Esophagus squamous epithelium (tissue), 5 donors: ENCODE measurements at regions not wholly inside any gene's neighbourhood (a gene's known extent, or its start where the extent isn't known, plus 50 kb on each side); places are given as distances from the start of the nearest gene placed in this dataset.

Source experiments
- DNase-seq: peaks from one replicate; lab custom pipeline; 2025; lab: John Stamatoyannopoulos, UW
- H3K27ac ChIP-seq, 4 donors: fragments of 200-600 bp; sonication (generic); one replicate each; pipeline ENCODE4 v1.5.1; 2016 to 2019; ENCODE audit warnings: mild to moderate bottlenecking in 1 of 4
- H3K27me3 ChIP-seq, 4 donors: fragments of 200-600 bp; sonication (generic); 1 replicate in 3 of 4; 2 replicates in 1 of 4; pipeline versions ENCODE4 v1.5.1 to v1.6.0; 2017 to 2021; ENCODE audit warnings: antibody characterized with exemption in 1 of 4
- H3K36me3 ChIP-seq, 3 donors: fragments of 200-600 bp; sonication (generic); one replicate each; pipeline ENCODE4 v1.5.1; 2016 to 2019
- H3K4me1 ChIP-seq, 3 donors: fragments of 200-600 bp; sonication (generic); one replicate each; pipeline ENCODE4 v1.5.1; 2017 to 2019
- H3K4me3 ChIP-seq, 4 donors: fragments of 200-600 bp; sonication (generic); 1 replicate in 3 of 4; 2 replicates in 1 of 4; pipeline ENCODE4 v1.5.1; 2016 to 2019; ENCODE audit warnings: mild to moderate bottlenecking in 2 of 4, moderate library complexity in 1 of 4
- H3K9me3 ChIP-seq, 3 donors: fragments of 200-600 bp; sonication (generic); one replicate each; pipeline ENCODE4 v1.5.1; 2016 to 2019
- CTCF ChIP-seq, 6 experiments: fragments of 450-650 bp in 4 of 6; fragments of 200-600 bp in 2 of 6; sonication (generic) in 2 of 6; IDR thresholded peaks; one replicate each; pipeline ENCODE4 v1.5.1; 2016 to 2019; ENCODE audit warnings: antibody characterized with exemption in 6 of 6, mild to moderate bottlenecking in 4 of 6, moderate library complexity in 4 of 6
- POLR2A ChIP-seq, 4 donors: fragments of 450-650 bp; IDR thresholded peaks; one replicate each; pipeline ENCODE4 v1.6.1; 2017; ENCODE audit warnings: antibody characterized with exemption in 4 of 4, mild to moderate bottlenecking in 4 of 4, moderate library complexity in 3 of 4
- WGBS, 2 donors: methylation state at CpG; one replicate each; pipeline ENCODE4 v1.1.5; 2018; 5-methylcytosine and 5-hydroxymethylcytosine counted together
- intact Hi-C: fragments of 100-400 bp; cut with DNase I; formaldehyde crosslinking; loops from one replicate; pipeline ENCODE4 v1.15.0; 2022
- donor health status: DM: yes; HTN: yes; CAD: no.

DNA sequence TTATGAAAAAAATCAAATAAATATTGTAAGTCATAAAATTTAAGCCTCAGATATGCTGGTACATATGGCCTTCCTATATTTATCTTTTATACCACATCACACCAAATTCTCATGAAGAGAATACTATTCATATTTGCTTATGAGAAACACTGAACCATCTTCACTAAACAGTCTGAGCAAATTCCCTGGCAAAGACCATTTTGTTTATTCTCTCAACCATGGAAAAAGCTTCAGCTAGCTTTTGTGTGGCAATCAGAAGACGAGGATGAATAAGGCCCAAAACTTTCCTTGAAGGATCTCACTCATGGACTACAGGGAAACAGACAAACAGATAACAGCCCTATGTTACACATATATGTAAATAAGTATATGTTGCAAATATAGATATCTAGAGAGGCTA is 252.1 kb downstream of the TMX3 start:
- H3K27ac ChIP-seq = no peak overlapping the region
- intact Hi-C loops = no loop called here
- 8 to 32% methylated on average over 1 of the region's 1 CpG for WGBS, 2 donors
- TF ChIP-seq POLR2A (IDR thresholded peaks at IDR 0.05) (no peak), CTCF (IDR thresholded peaks at IDR 0.05) (no peak)
- no peak for DNase-seq
- H3K4me1 ChIP-seq = no peaks in the 10 kb centered on the region
- no peaks in the 10 kb centered on the region for H3K27me3 ChIP-seq
- H3K36me3 ChIP-seq = no peaks in the 10 kb centered on the region
- no peak overlapping the region for H3K4me3 ChIP-seq
- H3K9me3 ChIP-seq = no peaks in the 10 kb centered on the region

DNA sequence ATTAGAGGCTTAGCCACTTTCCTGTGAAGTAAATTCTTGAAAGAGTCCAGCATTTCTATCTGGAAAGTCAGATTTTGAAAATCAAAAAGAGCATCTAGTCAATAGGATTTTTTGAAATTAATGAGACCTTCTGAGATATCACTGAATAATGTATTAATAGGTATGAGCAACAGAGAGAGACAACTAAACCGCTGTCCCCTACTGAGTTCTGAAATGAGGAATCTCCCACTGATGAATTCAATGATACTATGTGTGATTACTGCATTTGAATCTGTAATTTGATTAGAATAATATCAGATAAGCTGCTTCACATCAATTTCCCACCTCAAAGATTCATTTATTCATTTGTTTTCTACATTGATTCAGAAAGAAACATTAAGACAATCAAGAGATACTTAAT is 252.8 kb downstream of the TMX3 start:
- WGBS, 2 donors = 74 to 82% methylated on average over 1 of the region's 1 CpG
- Histone ChIP-seq H3K4me1 (no peaks in the 10 kb centered on the region), H3K36me3 (no peaks in the 10 kb centered on the region), H3K27me3 (no peaks in the 10 kb centered on the region), H3K4me3 (no peak overlapping the region), H3K27ac (no peak overlapping the region), H3K9me3 (no peaks in the 10 kb centered on the region)
- DNase-seq = no peak
- intact Hi-C loops = no loop called here
- TF ChIP-seq POLR2A (IDR thresholded peaks at IDR 0.05) (no peak), CTCF (IDR thresholded peaks at IDR 0.05) (no peak)

DNA sequence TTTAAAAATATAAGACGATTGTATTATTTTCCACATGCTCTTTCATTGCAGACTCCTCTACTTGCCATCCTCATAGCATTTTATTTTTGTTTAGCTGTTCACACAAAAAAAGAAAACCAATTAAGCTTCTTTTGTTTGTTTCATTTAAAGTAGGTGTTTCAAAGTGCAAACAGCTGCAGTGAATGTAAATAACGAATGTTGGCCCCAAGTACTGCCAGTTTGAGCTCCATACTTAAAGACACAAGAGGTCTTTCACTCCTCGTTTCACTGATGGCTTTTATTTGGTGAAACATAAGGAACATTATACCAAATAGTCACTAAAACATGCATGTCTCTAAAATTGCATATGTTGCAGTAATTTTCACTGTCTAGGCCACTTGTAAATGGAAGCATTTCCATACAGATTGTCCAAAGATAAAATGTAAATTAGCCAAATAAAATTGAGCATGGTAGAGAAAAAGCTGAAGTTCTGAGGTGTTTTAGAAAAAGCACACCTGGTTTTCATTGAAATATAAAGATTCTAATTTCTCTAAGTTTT is 253.4 kb downstream of the TMX3 start:
- intact Hi-C loops = no loop called here
- Histone ChIP-seq H3K9me3 (no peaks in the 10 kb centered on the region), H3K4me1 (no peaks in the 10 kb centered on the region), H3K4me3 (no peak overlapping the region), H3K36me3 (no peaks in the 10 kb centered on the region), H3K27me3 (no peaks in the 10 kb centered on the region), H3K27ac (no peak overlapping the region)
- TF ChIP-seq CTCF (IDR thresholded peaks at IDR 0.05) (no peak), POLR2A (IDR thresholded peaks at IDR 0.05) (no peak)
- WGBS, 2 donors = 39 to 45% methylated on average over 3 of the region's 3 CpGs
- DNase-seq = no peak

- intact Hi-C loops = no loop called here
- H3K36me3 ChIP-seq = no peaks in the 10 kb centered on the region
- TF ChIP-seq POLR2A (IDR thresholded peaks at IDR 0.05) (no peak), CTCF (IDR thresholded peaks at IDR 0.05) (no peak)
These were observed 254.9 kb downstream of the TMX3 start for GRCh38 chr18:68459968-68460367.

DNA sequence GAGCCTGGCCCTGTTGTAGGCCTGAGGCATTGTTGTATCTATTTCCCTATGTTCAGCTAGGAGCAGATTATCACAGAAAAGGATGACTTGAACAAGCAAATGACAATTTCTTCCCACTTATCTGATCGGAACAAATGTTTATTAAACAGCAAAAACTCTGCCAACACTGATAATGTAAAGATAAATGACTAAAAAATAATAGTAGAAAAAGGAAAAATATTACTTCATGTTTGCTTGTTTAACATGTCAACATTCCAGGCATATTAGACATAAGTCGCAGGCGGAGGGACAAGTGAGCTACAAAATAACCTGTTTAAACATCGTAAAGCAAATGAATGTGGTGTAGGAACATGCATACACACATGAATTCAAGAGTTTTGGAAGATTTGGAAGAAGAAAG is 257.9 kb downstream of the TMX3 start:
- 42 to 49% methylated on average over 4 of the region's 4 CpGs for WGBS, 2 donors
- no peak for DNase-seq

More at GRCh38 chr18:68459968-68460367, 254.9 kb downstream of the TMX3 start:
- Histone ChIP-seq H3K4me1 (no peaks in the 10 kb centered on the region), H3K9me3 (no peaks in the 10 kb centered on the region), H3K27me3 (no peaks in the 10 kb centered on the region), H3K27ac (no peak overlapping the region), H3K4me3 (no peak overlapping the region)
- no peak for DNase-seq
- 87 to 88% methylated on average over 10 to 12 of the region's 12 CpGs for WGBS, 2 donors

More for the DNA sequence above, 257.9 kb downstream of the TMX3 start:
- Histone ChIP-seq H3K4me1 (no peaks in the 10 kb centered on the region), H3K27me3 (no peaks in the 10 kb centered on the region), H3K4me3 (no peak overlapping the region), H3K9me3 (no peaks in the 10 kb centered on the region), H3K36me3 (no peaks in the 10 kb centered on the region), H3K27ac (no peak overlapping the region)
- intact Hi-C loops = no loop called here
- TF ChIP-seq POLR2A (IDR thresholded peaks at IDR 0.05) (no peak), CTCF (IDR thresholded peaks at IDR 0.05) (no peak)
